ENCODE measurements at regions not wholly inside any gene's neighbourhood (a gene's known extent, or its start where the extent isn't known, plus 50 kb on each side); places are given as distances from the start of the nearest gene placed in this dataset.

DNA sequence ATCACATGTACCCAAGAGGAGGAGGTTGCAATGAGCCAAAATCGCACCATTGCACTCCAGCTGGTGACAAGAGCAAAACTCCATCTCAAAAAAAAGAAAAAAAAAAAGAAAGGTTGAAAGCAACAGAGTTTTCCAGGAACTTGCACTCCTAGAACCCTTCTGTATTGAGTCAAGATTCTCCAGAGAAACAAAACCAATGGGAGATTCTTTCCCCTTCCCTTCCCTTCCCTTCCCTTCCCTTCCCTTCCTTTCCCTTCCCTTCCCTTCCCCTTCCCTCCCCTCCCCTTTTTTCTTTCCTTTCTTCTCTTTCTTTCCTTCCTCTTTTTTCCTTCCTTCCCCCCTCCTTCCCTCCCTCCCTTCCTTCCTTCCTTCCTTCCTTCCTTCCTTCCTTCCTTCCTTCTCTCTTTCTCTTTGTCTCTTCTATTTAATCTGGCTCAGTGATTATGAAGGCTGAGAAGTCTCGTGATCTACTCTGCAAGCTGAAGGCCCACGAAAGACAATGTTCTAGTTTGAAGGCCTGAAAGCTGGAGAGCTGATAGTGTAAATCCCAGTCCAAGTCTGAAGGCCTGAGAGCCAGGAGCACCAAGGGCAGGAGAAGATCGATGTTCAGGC lies 59.6 kb upstream of the CNTLN start:
- no peak for TF ChIP-seq RAD21 (IDR thresholded peaks at IDR 0.05; ENCODE audit: low read depth)
- no peak for TF ChIP-seq TAF1 (IDR thresholded peaks at IDR 0.05; ENCODE audit: low read depth)
- TF ChIP-seq ZBTB7A (IDR thresholded peaks at IDR 0.05; ENCODE audit: low read depth) = no peak
- no peak for TF ChIP-seq EGR1 (IDR thresholded peaks at IDR 0.05)
- no peak for TF ChIP-seq FOXM1 (IDR thresholded peaks at IDR 0.05; ENCODE audit: borderline replicate concordance, low read depth)
- TF ChIP-seq NFIC (IDR thresholded peaks at IDR 0.05) = no peak
- no peak for TF ChIP-seq CREB1 (IDR thresholded peaks at IDR 0.05; ENCODE audit: low read depth)
- no peak for TF ChIP-seq YY1 (IDR thresholded peaks at IDR 0.05; ENCODE audit: low read depth)
- TF ChIP-seq TEAD4 (IDR thresholded peaks at IDR 0.05) = no peak
- no peak for TF ChIP-seq TCF12 (IDR thresholded peaks at IDR 0.05; ENCODE audit: low read depth)
- TF ChIP-seq, protein P1, sequence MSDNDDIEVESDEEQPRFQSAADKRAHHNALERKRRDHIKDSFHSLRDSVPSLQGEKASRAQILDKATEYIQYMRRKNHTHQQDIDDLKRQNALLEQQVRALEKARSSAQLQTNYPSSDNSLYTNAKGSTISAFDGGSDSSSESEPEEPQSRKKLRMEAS (IDR thresholded peaks at IDR 0.05) = no peak
- TF ChIP-seq, protein P2, sequence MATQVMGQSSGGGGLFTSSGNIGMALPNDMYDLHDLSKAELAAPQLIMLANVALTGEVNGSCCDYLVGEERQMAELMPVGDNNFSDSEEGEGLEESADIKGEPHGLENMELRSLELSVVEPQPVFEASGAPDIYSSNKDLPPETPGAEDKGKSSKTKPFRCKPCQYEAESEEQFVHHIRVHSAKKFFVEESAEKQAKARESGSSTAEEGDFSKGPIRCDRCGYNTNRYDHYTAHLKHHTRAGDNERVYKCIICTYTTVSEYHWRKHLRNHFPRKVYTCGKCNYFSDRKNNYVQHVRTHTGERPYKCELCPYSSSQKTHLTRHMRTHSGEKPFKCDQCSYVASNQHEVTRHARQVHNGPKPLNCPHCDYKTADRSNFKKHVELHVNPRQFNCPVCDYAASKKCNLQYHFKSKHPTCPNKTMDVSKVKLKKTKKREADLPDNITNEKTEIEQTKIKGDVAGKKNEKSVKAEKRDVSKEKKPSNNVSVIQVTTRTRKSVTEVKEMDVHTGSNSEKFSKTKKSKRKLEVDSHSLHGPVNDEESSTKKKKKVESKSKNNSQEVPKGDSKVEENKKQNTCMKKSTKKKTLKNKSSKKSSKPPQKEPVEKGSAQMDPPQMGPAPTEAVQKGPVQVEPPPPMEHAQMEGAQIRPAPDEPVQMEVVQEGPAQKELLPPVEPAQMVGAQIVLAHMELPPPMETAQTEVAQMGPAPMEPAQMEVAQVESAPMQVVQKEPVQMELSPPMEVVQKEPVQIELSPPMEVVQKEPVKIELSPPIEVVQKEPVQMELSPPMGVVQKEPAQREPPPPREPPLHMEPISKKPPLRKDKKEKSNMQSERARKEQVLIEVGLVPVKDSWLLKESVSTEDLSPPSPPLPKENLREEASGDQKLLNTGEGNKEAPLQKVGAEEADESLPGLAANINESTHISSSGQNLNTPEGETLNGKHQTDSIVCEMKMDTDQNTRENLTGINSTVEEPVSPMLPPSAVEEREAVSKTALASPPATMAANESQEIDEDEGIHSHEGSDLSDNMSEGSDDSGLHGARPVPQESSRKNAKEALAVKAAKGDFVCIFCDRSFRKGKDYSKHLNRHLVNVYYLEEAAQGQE (IDR thresholded peaks at IDR 0.05; ENCODE audit: low read depth) = no peak
- TF ChIP-seq EP300 (IDR thresholded peaks at IDR 0.05; ENCODE audit: borderline replicate concordance) = no peak
- TF ChIP-seq, protein P3, sequence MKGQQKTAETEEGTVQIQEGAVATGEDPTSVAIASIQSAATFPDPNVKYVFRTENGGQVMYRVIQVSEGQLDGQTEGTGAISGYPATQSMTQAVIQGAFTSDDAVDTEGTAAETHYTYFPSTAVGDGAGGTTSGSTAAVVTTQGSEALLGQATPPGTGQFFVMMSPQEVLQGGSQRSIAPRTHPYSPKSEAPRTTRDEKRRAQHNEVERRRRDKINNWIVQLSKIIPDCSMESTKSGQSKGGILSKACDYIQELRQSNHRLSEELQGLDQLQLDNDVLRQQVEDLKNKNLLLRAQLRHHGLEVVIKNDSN (IDR thresholded peaks at IDR 0.05) = no peak
- TF ChIP-seq CEBPB (IDR thresholded peaks at IDR 0.05) = no peak

DNA sequence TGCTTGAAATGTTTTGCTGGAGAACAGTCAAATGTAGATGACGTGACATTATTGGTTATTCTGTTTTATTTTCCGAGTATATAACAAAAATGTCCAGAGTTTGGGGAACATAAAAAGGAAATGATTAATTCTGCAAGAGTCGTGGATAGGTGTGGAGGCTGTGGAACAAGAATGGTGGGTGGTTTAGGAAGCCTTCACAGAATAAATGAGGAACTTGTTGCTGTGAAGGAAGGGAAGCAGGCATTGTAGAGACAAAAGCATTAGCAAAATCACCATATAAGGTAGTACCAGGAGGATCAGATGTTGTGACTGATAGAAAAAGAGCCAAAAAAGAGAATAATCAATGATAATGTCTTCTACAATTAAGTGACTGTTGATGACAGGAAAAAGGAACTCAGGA lies 66.2 kb upstream of the CNTLN start:
- TF ChIP-seq YY1 (IDR thresholded peaks at IDR 0.05; ENCODE audit: low read depth) (no peak), NFIC (IDR thresholded peaks at IDR 0.05) (no peak), ZBTB7A (IDR thresholded peaks at IDR 0.05; ENCODE audit: low read depth) (no peak), CEBPB (IDR thresholded peaks at IDR 0.05) (no peak), EGR1 (IDR thresholded peaks at IDR 0.05) (no peak), CREB1 (IDR thresholded peaks at IDR 0.05; ENCODE audit: low read depth) (no peak), FOXM1 (IDR thresholded peaks at IDR 0.05; ENCODE audit: borderline replicate concordance, low read depth) (no peak), TCF12 (IDR thresholded peaks at IDR 0.05; ENCODE audit: low read depth) (no peak), RAD21 (IDR thresholded peaks at IDR 0.05; ENCODE audit: low read depth) (no peak), EP300 (IDR thresholded peaks at IDR 0.05; ENCODE audit: borderline replicate concordance) (no peak), TAF1 (IDR thresholded peaks at IDR 0.05; ENCODE audit: low read depth) (no peak), TEAD4 (IDR thresholded peaks at IDR 0.05) (no peak)
- TF ChIP-seq, protein P1 (IDR thresholded peaks at IDR 0.05) = no peak
- TF ChIP-seq, protein P3 (IDR thresholded peaks at IDR 0.05) = no peak
- TF ChIP-seq, protein P2 (IDR thresholded peaks at IDR 0.05; ENCODE audit: low read depth) = no peak

DNA sequence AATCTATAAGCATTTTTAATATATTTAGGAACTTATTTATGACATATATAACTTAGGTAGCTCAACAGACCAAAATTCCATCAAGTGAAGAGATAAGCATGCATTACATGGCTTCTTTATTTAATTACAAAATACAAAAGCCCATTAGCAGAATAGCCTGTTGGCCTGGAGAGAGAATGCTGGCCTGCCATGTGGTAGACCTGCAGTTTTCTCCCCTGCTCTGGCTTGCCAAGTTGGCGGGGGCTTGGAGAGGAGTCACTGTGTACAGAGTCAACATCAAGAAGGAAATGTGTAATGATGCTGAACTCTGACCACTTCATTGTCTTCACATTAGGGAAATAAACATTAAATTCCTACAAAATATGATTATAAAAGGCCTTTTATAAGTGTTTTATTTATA lies 69.8 kb upstream of the CNTLN start:
- TF ChIP-seq NFIC (IDR thresholded peaks at IDR 0.05) (no peak), FOXM1 (IDR thresholded peaks at IDR 0.05; ENCODE audit: borderline replicate concordance, low read depth) (no peak), RAD21 (IDR thresholded peaks at IDR 0.05; ENCODE audit: low read depth) (no peak), ZBTB7A (IDR thresholded peaks at IDR 0.05; ENCODE audit: low read depth) (no peak), EP300 (IDR thresholded peaks at IDR 0.05; ENCODE audit: borderline replicate concordance) (no peak), YY1 (IDR thresholded peaks at IDR 0.05; ENCODE audit: low read depth) (no peak), EGR1 (IDR thresholded peaks at IDR 0.05) (no peak), CEBPB (IDR thresholded peaks at IDR 0.05) (no peak), CREB1 (IDR thresholded peaks at IDR 0.05; ENCODE audit: low read depth) (no peak), TCF12 (IDR thresholded peaks at IDR 0.05; ENCODE audit: low read depth) (no peak), TEAD4 (IDR thresholded peaks at IDR 0.05) (no peak), TAF1 (IDR thresholded peaks at IDR 0.05; ENCODE audit: low read depth) (no peak)
- TF ChIP-seq, protein P1 (IDR thresholded peaks at IDR 0.05) = no peak
- TF ChIP-seq, protein P3 (IDR thresholded peaks at IDR 0.05) = no peak
- TF ChIP-seq, protein P2 (IDR thresholded peaks at IDR 0.05; ENCODE audit: low read depth) = no peak
